ENCODE measurements at regions not wholly inside any gene's neighbourhood (a gene's known extent, or its start where the extent isn't known, plus 50 kb on each side); places are given as distances from the start of the nearest gene placed in this dataset.

- H3K27ac ChIP-seq: no peak overlapping the region
- H3K4me1 ChIP-seq: peaks cover 0 to 7% (median 6%) of the 10 kb centered on the region in 4 donors
- H3K4me3 ChIP-seq: no peak overlapping the region
- 85 to 90% methylated on average over 6 of the region's 6 CpGs for WGBS, 2 donors
- H3K36me3 ChIP-seq: no peaks in the 10 kb centered on the region
- TF ChIP-seq CTCF (IDR thresholded peaks at IDR 0.05): no peak
- no peak for TF ChIP-seq EP300 (IDR thresholded peaks at IDR 0.05)
- TF ChIP-seq POLR2A (IDR thresholded peaks at IDR 0.05): no peak
- no peak for TF ChIP-seq POLR2AphosphoS5 (IDR thresholded peaks at IDR 0.05)
- DNase-seq (no peak), ATAC-seq (ENCODE audit: low FRiP score in 2 of 2) (no peak)
- H3K9me3 ChIP-seq: no peaks in the 10 kb centered on the region
- no peaks in the 10 kb centered on the region for H3K27me3 ChIP-seq
These were observed 715.7 kb downstream of the DIAPH3 start for GRCh38 chr13:59447846-59448620.

DNA sequence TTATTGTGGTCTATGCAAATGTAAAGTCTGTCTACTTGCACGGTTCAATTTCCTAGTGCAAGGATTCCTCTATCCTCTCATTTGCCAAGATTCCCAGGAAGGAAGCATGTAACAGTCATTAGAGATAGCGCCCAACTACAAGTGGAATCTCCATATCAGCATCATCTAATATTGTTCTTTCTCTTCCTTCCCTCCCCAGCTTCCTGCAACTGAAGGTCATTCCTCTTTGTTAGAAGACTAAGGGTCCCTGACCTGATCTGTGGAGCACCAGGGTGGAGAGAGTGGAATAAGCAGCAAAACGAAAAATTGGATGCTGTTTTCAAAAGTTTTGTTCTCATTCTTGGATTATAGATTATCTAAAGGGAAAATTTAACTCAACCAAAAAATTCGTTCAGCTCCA, 714.0 kb downstream of the DIAPH3 start:
- TF ChIP-seq CTCF (IDR thresholded peaks at IDR 0.05): no peak
- no peak for TF ChIP-seq EP300 (IDR thresholded peaks at IDR 0.05)
- no peak for TF ChIP-seq POLR2A (IDR thresholded peaks at IDR 0.05)
- no peak for TF ChIP-seq POLR2AphosphoS5 (IDR thresholded peaks at IDR 0.05)
- no peaks in the 10 kb centered on the region for H3K27me3 ChIP-seq
- 51 to 54% methylated on average over 4 of the region's 4 CpGs for WGBS, 2 donors
- no peak for ATAC-seq (ENCODE audit: low FRiP score in 2 of 2)
- H3K36me3 ChIP-seq: no peaks in the 10 kb centered on the region
- H3K27ac ChIP-seq: peak overlapping the region in 2 of 4 donors; percentile 3 to 67
- peaks cover 0 to 7% (median 6%) of the 10 kb centered on the region in 4 donors for H3K4me1 ChIP-seq
- no peaks in the 10 kb centered on the region for H3K9me3 ChIP-seq
- no peak overlapping the region for H3K4me3 ChIP-seq
- DNase-seq: no peak

- TF ChIP-seq EP300 (IDR thresholded peaks at IDR 0.05): no peak
- TF ChIP-seq POLR2AphosphoS5 (IDR thresholded peaks at IDR 0.05): no peak
- no peak for TF ChIP-seq CTCF (IDR thresholded peaks at IDR 0.05)
- WGBS, 2 donors: 68 to 91% methylated on average over 1 of the region's 1 CpG
- ATAC-seq (ENCODE audit: low FRiP score in 2 of 2): no peak
- no peak overlapping the region for H3K4me3 ChIP-seq
- H3K36me3 ChIP-seq: no peaks in the 10 kb centered on the region
- no peaks in the 10 kb centered on the region for H3K9me3 ChIP-seq
- no peaks in the 10 kb centered on the region for H3K27me3 ChIP-seq
- DNase-seq: no peak
- H3K27ac ChIP-seq: peak overlapping the region in 2 of 4 donors; percentile 3 to 67
- H3K4me1 ChIP-seq: peaks cover 0 to 7% (median 6%) of the 10 kb centered on the region in 4 donors
These were observed 713.5 kb downstream of the DIAPH3 start for GRCh38 chr13:59450229-59450628.

DNA sequence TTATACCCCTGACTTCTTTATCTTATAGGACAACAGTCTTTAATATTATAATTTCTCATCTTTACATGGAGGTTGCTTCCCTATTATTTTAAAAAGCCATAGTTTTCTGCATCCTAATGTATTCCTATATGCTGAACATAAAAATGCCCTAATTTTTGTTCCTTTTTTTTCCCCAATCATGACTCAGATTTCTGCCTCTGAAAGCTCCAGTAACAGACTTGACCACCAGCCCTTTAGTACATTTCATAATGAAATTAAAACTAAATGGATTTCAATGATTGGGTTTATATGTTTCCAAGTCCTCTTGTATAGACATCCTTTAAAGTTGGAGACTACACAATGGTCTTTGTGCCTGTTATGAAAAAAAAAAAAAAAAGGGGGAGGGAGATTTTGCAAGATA, 712.5 kb downstream of the DIAPH3 start:
- Histone ChIP-seq H3K9me3 (no peaks in the 10 kb centered on the region), H3K27ac (no peak overlapping the region), H3K36me3 (no peaks in the 10 kb centered on the region), H3K4me3 (no peak overlapping the region), H3K27me3 (no peaks in the 10 kb centered on the region), H3K4me1 (peaks cover 0 to 7% (median 6%) of the 10 kb centered on the region in 4 donors)
- ATAC-seq (ENCODE audit: low FRiP score in 2 of 2): no peak
- DNase-seq: no peak
- TF ChIP-seq POLR2A (IDR thresholded peaks at IDR 0.05) (no peak), EP300 (IDR thresholded peaks at IDR 0.05) (no peak), POLR2AphosphoS5 (IDR thresholded peaks at IDR 0.05) (no peak), CTCF (IDR thresholded peaks at IDR 0.05) (no peak)

All from upper lobe of left lung (tissue), 6 donors.